GM23248 (cell line): ENCODE measurements at regions not wholly inside any gene's neighbourhood (a gene's known extent, or its start where the extent isn't known, plus 50 kb on each side); places are given as distances from the start of the nearest gene placed in this dataset.

ENCODE experiments used
- DNase-seq: peaks from one replicate; pipeline ENCODE4 v3.0.0-alpha.2; 2015
- H2AFZ ChIP-seq: fragments of 200-600 bp; sonication (generic); 2 replicates; pipeline ENCODE4 v1.6.1; 2016; ENCODE audit warnings: antibody characterized with exemption
- H3F3A ChIP-seq: fragments of 200-600 bp; sonication (generic); 2 replicates; pipeline ENCODE4 v1.6.1; 2016; ENCODE audit warnings: mild to moderate bottlenecking, antibody characterized with exemption, mixed run types; ENCODE audit not compliant: insufficient read depth
- H3K27ac ChIP-seq: fragments of 200-600 bp; sonication (generic); 2 replicates; pipeline ENCODE4 v1.5.1; 2016; ENCODE audit warnings: mild to moderate bottlenecking
- H3K27me3 ChIP-seq: fragments of 200-600 bp; sonication (generic); replicated peaks from 2 replicates; pipeline ENCODE4 v1.6.1; 2016; ENCODE audit warnings: mild to moderate bottlenecking; ENCODE audit not compliant: insufficient read depth
- H3K36me3 ChIP-seq: fragments of 200-600 bp; sonication (generic); 2 replicates; pipeline ENCODE4 v1.6.1; 2016; ENCODE audit warnings: low read depth, mild to moderate bottlenecking
- H3K4me1 ChIP-seq: fragments of 200-600 bp; sonication (generic); 2 replicates; pipeline ENCODE4 v1.6.1; 2016; ENCODE audit warnings: mild to moderate bottlenecking; ENCODE audit not compliant: insufficient read depth
- H3K4me2 ChIP-seq: fragments of 200-600 bp; sonication (generic); one replicate; pipeline ENCODE4 v1.6.1; 2016; ENCODE audit warnings: mild to moderate bottlenecking; ENCODE audit not compliant: unreplicated experiment
- H3K4me3 ChIP-seq: fragments of 200-600 bp; sonication (generic); 2 replicates; pipeline ENCODE4 v1.5.1; 2016; ENCODE audit warnings: mild to moderate bottlenecking
- H3K79me2 ChIP-seq: fragments of 200-600 bp; sonication (generic); 2 replicates; pipeline ENCODE4 v1.6.1; 2016; ENCODE audit warnings: mild to moderate bottlenecking; ENCODE audit not compliant: insufficient read depth
- H3K9ac ChIP-seq: fragments of 200-600 bp; sonication (generic); 2 replicates; pipeline ENCODE4 v1.6.1; 2016; ENCODE audit warnings: mild to moderate bottlenecking
- H3K9me2 ChIP-seq: fragments of 200-600 bp; sonication (generic); 2 replicates; pipeline ENCODE4 v1.6.1; 2016; ENCODE audit warnings: mixed run types, mild to moderate bottlenecking, moderate library complexity; ENCODE audit not compliant: insufficient read depth
- H3K9me3 ChIP-seq: fragments of 200-600 bp; sonication (generic); one replicate; pipeline ENCODE4 v1.6.1; 2017; ENCODE audit warnings: low read depth
- H4K20me1 ChIP-seq: fragments of 200-600 bp; sonication (generic); 2 replicates; pipeline ENCODE4 v1.6.0; 2016; ENCODE audit not compliant: insufficient read depth
- EZH2 ChIP-seq: fragments of 200-600 bp; sonication (generic); IDR thresholded peaks from 2 replicates; pipeline ENCODE4 v1.6.1; 2018; ENCODE audit warnings: antibody characterized with exemption, mild to moderate bottlenecking; ENCODE audit not compliant: insufficient read depth, poor library complexity, severe bottlenecking
- EZH2phosphoT487 ChIP-seq: fragments of 200-600 bp; sonication (generic); IDR thresholded peaks from 2 replicates; pipeline ENCODE4 v1.6.1; 2018; ENCODE audit warnings: antibody characterized with exemption, moderate library complexity, mild to moderate bottlenecking, low read depth; ENCODE audit not compliant: insufficient read depth
- WGBS, 2 experiments: methylation state at CpG; one replicate each; pipeline ENCODE4 v1.1.6; 2015 to 2017; ENCODE audit warnings: low lambda C conversion rate in 2 of 2, low coverage in 1 of 2; ENCODE audit errors: missing lambda C conversion rate in 2 of 2; 5-methylcytosine and 5-hydroxymethylcytosine counted together
- in situ Hi-C: fragments of 300-500 bp; cut with MboI; formaldehyde crosslinking; loops from 2 replicates; pipeline ENCODE4 v1.15.0; 2020

GRCh38 chr11:26782220-26782965, 60.5 kb upstream of the SLC5A12 start:
- H3K9me2 ChIP-seq, result no peaks in the 10 kb centered on the region
- H3K27ac ChIP-seq, result no peak overlapping the region
- no peaks in the 10 kb centered on the region for H3K27me3 ChIP-seq
- no peak overlapping the region for H3K9ac ChIP-seq
- H3K4me3 ChIP-seq, result no peak overlapping the region
- no peaks in the 10 kb centered on the region for H3K9me3 ChIP-seq
- WGBS, 2 experiments, result 51 to 53% methylated on average over 4 of the region's 4 CpGs
- H2AFZ ChIP-seq, result no peak overlapping the region
- H3K36me3 ChIP-seq, result no peaks in the 10 kb centered on the region
- H3K4me1 ChIP-seq, result peaks cover 14% of the 10 kb centered on the region
- peaks cover 20% of the 10 kb centered on the region for H3F3A ChIP-seq
- no peak for TF ChIP-seq EZH2phosphoT487
- TF ChIP-seq EZH2, result no peak
- H3K79me2 ChIP-seq, result no peaks in the 10 kb centered on the region
- no peaks in the 10 kb centered on the region for H4K20me1 ChIP-seq
- DNase-seq, result no peak
- in situ Hi-C loops, result loop anchor here (10.0 kb wide), 1 partner anchor 62 kb away; no protein-coding TSS in a partner anchor
- H3K4me2 ChIP-seq, result no peak overlapping the region

DNA sequence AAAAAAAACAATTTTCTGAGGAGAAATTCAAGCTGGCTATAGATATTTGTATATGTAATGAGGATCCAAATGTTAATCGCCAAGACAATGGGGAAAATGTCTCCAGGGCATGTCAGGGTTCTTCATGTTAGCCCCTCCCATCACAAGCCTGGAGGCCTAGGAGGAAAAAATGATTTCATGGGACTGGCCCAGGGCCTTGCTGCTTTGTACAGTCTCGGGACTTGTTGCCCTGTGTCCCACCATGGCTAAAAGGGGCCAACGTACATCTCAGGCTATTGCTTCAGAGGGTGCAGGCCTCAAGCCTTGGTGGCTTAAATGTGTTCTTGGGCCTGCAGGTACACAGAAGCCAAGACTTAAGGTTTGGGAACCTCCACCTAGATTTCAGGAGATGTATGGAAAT, 62.1 kb upstream of the SLC5A12 start:
- H3K9me3 ChIP-seq, result no peaks in the 10 kb centered on the region
- no peak for DNase-seq
- H3K36me3 ChIP-seq, result no peaks in the 10 kb centered on the region
- no peak overlapping the region for H3K27ac ChIP-seq
- H3K4me1 ChIP-seq, result peaks cover under 1% of the 10 kb centered on the region; the same call in 1 of the 2 replicates
- no peaks in the 10 kb centered on the region for H3K9me2 ChIP-seq
- 48 to 79% methylated on average over 3 of the region's 3 CpGs for WGBS, 2 experiments
- no peaks in the 10 kb centered on the region for H3K27me3 ChIP-seq
- in situ Hi-C loops, result loop anchor here (10.0 kb wide), 1 partner anchor 61 kb away; no protein-coding TSS in a partner anchor
- no peak overlapping the region for H3K4me2 ChIP-seq
- no peak overlapping the region for H2AFZ ChIP-seq
- no peak for TF ChIP-seq EZH2
- TF ChIP-seq EZH2phosphoT487, result no peak
- H3K4me3 ChIP-seq, result no peak overlapping the region
- H3K9ac ChIP-seq, result no peak overlapping the region
- no peaks in the 10 kb centered on the region for H4K20me1 ChIP-seq
- H3F3A ChIP-seq, result 0 out of 2 replicates have a peak, but pooled peaks cover 5% of the 10 kb centered on the region
- H3K79me2 ChIP-seq, result no peaks in the 10 kb centered on the region

DNA sequence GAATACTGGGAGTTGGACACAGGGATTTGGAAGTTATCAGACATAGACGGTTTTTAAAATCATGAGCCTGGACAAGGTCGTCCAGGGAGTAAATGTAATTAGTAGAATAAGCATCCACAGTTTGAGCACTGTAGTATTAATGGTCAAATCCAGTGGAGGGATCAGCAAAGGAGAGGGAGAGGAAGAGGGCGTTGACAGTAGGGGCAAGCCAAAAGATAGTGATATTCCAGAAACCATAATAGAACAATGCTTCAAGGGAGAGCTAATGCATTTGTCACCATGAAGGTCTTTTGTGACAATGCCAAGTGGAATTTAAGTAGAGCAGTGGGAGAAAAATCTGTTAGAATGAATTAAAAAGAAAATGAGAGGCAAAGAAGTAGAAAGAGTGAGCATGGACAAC, 68.9 kb upstream of the SLC5A12 start:
- DNase-seq, result no peak
- H4K20me1 ChIP-seq, result no peaks in the 10 kb centered on the region
- no peaks in the 10 kb centered on the region for H3K36me3 ChIP-seq
- H3K79me2 ChIP-seq, result no peaks in the 10 kb centered on the region
- H3K4me3 ChIP-seq, result no peak overlapping the region
- TF ChIP-seq EZH2, result no peak
- TF ChIP-seq EZH2phosphoT487, result no peak
- H2AFZ ChIP-seq, result no peak overlapping the region
- no peak overlapping the region for H3K9ac ChIP-seq
- in situ Hi-C loops, result no loop called here
- no peaks in the 10 kb centered on the region for H3K27me3 ChIP-seq
- H3K27ac ChIP-seq, result no peak overlapping the region
- H3K9me3 ChIP-seq, result no peaks in the 10 kb centered on the region
- no peaks in the 10 kb centered on the region for H3F3A ChIP-seq
- no peaks in the 10 kb centered on the region for H3K9me2 ChIP-seq
- 90% methylated on average over 3 of the region's 3 CpGs for WGBS, 2 experiments
- no peak overlapping the region for H3K4me2 ChIP-seq
- H3K4me1 ChIP-seq, result no peaks in the 10 kb centered on the region

- Histone ChIP-seq H3F3A (no peaks in the 10 kb centered on the region), H3K4me3 (no peak overlapping the region), H3K9me3 (no peaks in the 10 kb centered on the region), H3K9ac (no peak overlapping the region), H3K27me3 (no peaks in the 10 kb centered on the region), H3K27ac (no peak overlapping the region), H2AFZ (no peak overlapping the region), H3K9me2 (no peaks in the 10 kb centered on the region), H3K36me3 (no peaks in the 10 kb centered on the region), H3K4me2 (no peak overlapping the region), H4K20me1 (no peaks in the 10 kb centered on the region), H3K79me2 (no peaks in the 10 kb centered on the region), H3K4me1 (no peaks in the 10 kb centered on the region)
- in situ Hi-C loops, result no loop called here
- DNase-seq, result no peak
- TF ChIP-seq EZH2, result no peak
These were observed 71.1 kb upstream of the SLC5A12 start for GRCh38 chr11:26792941-26793340.
